Hypothalamus (tissue), 51 donors: ENCODE measurements at regions not wholly inside any gene's neighbourhood (a gene's known extent, or its start where the extent isn't known, plus 50 kb on each side); places are given as distances from the start of the nearest gene placed in this dataset.
"Not testable (repeated sequence)": the region's sequence is repeated elsewhere in the genome, so short reads cannot be mapped to it uniquely, and the experiment has no call there.

Experiments used
- DNase-seq, 51 donors: peaks; one replicate each; lab custom pipeline; 2025; lab: John Stamatoyannopoulos, UW

GRCh38 chr11:122604621-122605020, 50.9 kb upstream of the UBASH3B start:
- no peak for DNase-seq

DNA sequence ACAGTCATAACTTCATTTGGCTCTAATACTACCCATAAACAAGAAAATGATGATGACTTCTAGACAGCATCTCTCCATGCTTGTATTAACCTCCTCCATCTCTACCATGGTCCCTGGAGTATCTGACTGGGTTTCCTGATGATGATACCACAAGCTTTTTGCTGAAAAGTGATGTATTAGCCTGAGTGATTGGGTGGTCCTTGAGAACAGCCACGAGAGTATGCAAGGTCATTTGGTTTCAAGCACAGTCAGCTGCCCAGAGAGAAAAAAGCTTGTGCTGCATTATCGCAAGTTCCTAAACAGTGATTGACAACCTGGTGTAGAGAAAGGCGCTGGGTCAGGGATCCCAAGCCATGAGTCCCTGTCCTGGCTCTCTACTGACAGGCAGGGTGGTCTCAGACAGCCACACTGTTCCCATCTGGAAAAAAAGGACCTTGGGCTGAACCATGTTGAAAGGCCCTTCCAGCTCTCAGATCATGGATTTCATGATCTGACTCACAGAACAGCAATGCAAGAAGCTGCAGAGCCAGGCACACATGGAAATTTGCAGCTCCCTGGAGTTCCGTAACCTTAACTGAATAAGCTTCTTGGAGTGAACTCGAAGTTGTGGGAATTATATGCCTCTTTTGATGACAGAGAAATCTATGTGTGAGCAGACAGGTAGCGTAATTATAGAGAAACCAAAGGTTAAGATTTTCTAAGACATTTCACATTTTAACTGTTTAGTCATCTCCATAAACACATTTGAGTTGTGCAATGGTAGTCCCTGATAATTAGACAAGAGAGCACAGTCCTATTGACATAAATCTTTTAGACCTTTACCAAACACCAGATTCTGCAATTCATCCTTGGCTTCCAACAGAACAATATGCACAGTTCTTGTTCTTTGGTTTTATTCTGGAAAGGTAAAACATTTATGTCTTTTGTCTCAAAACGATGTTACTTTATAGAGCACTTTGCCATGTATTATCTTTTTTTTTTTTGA, 54.1 kb upstream of the UBASH3B start:
- no peak for DNase-seq

DNA sequence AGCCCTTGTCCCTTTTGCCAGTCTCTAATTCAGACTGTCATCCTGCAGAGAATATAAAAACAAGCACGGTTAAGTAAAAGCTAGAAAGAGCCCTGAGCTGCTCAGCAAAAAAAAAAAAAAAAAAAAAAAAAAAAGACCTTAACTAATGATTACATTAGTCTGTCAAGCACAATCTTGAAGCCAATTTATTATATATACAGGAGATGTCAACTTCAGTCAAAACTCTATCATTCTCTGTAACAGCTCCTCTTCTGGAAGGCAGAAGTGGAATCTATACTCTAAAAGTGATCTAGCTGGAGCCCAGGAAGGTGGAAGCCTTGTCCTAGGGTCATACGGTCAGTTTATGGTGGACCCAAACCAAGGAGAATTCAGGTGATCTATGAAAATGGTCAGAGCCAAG, 55.2 kb upstream of the UBASH3B start:
- no peak for DNase-seq

- DNase-seq: no peak
These were observed 56.1 kb upstream of the UBASH3B start for GRCh38 chr11:122599434-122599833.

DNA sequence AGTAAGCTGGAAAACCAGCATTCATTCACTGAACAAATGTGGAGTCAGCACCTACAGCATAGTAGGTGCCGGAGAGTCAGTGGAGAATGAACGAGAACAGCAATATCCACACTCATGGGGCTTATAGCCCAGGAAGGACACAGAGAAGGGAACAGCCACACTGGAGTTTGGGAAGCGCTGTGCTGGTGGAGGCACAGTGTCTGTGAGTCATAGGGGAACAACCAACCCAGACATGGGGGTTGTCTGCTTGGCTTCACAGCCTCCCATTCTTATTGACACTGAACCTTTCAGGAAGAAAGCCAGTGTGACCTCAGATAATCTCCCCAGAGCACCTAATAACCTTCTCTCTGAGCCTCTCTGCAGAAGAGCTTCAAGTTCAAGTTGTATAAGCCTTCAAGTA, 56.6 kb upstream of the UBASH3B start:
- no peak for DNase-seq

GRCh38 chr11:122597511-122597910, 58.0 kb upstream of the UBASH3B start:
- no peak for DNase-seq

DNA sequence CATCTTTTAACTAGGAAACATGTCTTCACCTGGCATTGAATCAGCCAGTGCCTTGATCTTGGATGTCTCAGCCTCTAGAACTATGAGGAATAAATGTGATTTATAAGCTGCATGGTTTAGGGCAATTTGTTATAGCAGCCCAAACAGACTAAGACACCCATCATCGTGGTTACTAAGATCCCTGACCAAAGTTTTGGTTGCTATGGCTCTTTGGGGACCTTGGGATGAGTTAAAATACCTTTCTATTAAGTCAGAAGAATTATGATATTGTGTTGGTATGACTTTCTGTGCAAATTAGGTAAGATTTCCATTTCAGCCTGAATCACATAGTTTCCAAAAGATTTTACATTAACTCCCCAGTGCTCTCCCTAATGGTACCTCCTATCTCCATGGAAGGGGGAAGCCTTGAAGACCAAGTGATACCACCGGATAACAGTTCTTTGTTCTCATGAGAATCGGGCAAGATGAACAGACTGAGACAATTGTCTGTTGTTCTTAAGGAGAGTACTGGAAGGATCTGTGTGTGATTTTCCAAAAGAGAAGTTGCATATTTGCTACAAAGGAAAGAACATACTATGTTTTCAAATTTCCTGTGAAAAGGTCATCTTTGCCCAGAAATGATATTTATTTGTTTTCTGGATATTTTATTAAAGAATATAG, 60.4 kb upstream of the UBASH3B start:
- DNase-seq: no peak

DNA sequence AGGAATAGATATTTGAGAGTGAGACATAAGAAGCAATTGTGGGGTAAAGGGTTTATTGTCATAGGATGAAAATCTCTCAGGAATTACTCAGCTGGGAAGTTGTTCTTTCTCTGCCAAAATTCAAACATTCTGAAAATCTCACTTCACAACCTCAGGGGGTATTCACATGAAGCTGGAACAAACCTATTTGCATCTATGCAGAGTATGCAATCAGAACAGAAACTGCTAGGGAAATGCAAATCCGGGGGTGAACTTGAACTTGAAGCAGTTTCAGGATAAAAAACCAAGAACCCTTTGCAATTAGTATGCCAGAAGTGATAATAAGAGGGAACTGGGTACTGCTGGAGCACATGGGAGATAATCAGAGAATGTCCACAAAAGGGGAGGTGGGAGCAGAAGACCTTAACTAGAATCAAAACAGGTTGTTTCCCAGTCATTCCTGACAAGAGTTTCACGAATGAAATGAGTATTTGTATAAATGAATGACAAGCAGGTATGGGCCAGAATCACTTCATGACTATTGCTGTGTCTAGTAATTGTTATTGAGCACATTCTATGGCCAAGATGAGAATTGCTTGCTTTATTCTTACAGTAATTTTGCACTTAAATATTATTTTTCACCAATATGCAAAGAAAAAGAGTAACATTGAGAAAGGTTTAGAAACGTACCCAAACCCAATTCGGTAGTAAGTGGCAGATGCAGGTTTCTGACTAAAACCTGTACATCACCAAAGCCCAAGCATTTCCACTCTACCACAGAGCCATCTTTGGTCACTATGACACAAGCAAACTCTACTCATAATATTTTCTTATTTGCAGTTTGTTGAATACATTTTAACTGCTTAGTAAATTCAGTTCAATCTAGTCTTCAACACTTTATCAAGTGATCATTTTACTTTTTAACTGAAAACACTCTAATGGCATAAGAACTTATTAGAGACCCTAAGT, 61.8 kb upstream of the UBASH3B start:
- no peak for DNase-seq

GRCh38 chr11:122592641-122593040, 62.9 kb upstream of the UBASH3B start:
- DNase-seq: no peak

GRCh38 chr11:122584670-122585069, 70.9 kb upstream of the UBASH3B start:
- DNase-seq: no peak

DNA sequence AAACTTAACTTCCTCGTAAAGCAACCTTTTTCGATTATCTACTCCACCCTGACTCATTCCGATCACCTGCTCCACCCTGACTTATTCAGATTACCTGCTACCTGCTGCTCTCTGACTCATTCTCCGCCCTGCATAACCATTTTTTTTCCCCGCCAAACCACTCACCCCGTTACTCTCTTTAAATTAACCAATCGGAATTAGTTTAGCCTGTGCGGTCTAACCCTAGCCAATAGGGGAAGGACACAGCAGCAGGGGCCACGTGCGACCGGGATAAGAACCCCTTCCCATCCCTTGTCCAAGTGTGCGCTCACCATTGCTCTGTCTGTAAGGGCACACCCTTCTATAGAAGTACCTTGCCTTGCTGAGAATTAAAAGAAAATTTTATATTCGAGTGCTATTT, 75.5 kb upstream of the UBASH3B start:
- DNase-seq: not testable (repeated sequence)

DNA sequence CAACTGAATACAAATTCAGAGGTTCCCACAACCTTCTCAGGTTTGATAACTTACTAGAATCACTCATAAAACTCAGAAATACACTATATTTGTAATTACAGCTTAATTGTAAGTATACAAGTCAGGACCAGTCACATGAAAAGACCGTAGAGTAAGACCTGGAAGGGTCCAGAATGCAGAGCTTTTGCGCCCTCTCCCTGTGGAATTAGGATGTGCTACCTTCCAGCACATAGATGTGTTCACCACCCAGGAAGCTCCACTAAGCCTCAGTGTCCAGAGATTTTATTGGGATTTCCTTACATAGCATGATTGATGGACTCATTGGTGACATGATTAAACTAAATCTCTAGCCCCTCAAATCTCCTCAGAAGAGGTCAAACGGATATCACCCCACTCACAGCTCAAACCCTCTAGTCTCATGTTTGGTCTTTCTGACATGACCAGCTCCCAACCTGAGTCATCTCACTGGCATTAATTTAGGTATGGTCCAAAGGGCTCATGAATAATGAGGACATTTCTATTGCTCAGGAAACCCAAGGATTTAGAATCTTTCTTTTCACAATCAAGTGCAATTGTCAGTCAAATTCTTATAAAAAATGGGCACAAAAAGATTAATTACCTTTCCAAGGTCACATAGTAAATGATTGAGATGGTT, 77.2 kb upstream of the UBASH3B start:
- no peak for DNase-seq

- DNase-seq: no peak
These were observed 82.9 kb upstream of the UBASH3B start for GRCh38 chr11:122572592-122572991.

DNA sequence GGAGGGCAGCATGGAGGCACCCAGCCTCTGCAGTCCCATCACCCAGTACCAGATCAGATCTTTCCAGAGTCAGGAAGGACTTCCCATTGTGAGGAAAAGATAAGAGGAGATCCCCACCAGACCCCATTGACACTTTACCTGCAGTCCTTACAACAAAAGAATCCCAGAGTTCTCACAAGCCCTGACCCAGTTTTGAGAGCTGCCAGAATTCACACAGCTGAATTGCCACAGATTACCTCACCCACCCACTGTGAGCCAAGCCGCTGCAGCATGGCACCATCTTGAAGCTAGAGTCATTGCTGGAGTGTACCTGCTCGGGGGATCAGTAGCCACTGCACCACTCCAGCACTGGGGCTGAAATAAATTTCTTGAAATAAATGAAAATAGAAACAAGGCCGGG, 91.8 kb upstream of the UBASH3B start:
- DNase-seq: no peak

DNA sequence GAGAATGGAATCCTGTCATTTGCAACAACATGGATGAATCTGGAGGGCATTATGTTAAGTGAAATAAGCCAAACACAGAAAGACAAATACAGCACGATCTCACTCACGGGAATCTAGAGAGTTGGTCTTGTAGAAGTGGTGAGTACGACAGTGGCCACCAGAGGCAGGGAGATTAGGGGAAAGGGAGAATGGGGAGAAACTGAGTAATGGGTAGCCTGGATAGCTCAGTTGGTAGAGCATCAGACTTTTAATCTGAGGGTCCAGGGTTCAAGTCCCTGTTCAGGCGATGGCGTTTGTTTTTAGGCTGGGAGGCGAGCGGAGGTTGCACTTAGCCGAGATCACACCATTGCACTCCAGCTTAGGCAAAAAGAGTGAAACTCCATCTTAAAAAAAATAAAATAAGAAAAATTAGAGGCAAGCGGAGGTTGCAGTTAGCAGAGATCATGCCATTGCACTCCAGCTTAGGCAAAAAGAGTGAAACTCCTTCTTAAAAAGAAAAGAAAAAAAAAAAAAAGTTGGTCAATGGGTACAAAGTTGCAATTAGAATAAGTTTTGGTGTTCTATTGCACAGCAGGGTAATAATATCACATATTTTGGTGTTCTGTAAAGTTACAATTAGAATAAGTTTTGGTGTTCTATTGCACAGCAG, 95.7 kb upstream of the UBASH3B start:
- DNase-seq: no peak

DNA sequence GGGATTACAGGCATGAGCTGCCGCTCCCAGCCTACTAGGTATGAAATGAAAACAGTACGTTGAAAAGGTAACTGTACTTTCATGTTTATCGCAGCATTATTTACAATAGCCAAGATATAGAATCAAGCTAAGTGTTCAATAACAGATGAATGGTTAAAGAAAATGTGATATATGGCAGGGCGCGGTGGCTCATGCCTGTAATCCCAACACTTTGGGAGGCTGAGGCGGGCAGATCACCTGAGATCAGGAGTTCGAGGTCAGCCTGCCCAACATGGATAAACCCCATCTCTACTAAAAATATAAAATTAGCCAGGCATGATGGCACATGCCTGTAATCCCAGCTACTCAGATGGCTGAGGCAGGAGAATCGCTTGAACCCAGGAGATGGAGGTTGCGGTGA, 96.3 kb upstream of the UBASH3B start:
- not testable (repeated sequence) for DNase-seq

- DNase-seq: not testable (repeated sequence)
These were observed 98.4 kb upstream of the UBASH3B start for GRCh38 chr11:122557163-122557562.

DNA sequence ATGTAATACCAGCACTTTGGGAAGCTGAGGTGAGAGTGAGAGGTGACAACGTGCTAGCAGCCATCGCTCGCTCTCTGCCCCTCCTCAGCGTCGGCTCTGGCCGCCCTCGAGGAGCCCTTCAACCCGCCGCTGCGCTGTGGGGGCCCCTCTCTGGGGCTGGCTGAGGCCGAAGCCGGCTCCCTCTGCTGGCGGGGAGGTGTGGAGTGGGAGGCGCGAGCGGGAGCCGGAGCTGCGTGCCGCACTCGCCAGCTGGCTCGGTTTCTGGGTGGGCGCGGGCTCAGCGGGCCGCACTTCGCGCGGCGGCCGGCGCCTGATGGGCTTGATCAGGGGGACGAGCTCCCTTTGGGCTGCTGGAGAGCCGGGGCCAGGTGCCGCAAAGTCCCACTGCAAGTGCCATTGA, 98.9 kb upstream of the UBASH3B start:
- peak in 9 of 51 donors; percentile 3 to 18 (median 6) for DNase-seq

DNA sequence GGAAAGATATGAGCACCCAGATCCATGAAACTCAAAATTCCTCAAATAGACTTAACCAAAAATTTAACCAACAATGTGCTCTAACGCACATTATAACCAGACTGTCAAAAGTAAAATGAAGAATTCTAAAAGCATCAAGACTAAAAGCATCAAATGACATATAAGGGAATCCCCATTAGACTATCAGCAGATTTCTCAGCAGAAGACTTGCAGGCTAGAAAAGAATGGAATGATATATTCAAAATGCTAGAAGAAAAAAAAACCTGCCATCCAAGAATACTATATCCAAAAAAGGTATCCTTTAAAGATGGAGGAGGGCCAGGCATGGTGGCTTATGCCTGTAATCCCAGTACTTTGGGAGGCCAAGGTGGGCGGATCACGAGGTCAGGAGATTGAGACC, 117.5 kb upstream of the UBASH3B start:
- DNase-seq: no peak

GRCh38 chr11:122524898-122525297, 130.6 kb upstream of the UBASH3B start:
- DNase-seq: no peak
